SK-N-SH (cell line): ENCODE measurements at regions not wholly inside any gene's neighbourhood (a gene's known extent, or its start where the extent isn't known, plus 50 kb on each side); places are given as distances from the start of the nearest gene placed in this dataset.

ENCODE experiments used
- CTCF ChIA-PET: fragments of 300-600, 350-600 bp; formaldehyde crosslinking; extraction: SDS; loops from one replicate; lab custom pipeline; 2021; lab: Yijun Ruan, JAX
- POLR2A ChIA-PET: fragments of 350-600 bp; sonication (Branson Sonifier 250); formaldehyde crosslinking; extraction: SDS; loops from one replicate; lab custom pipeline; 2020; ENCODE audit warnings: antibody characterized with exemption, inconsistent platforms; lab: Yijun Ruan, JAX
- DNase-seq: peaks from one replicate; pipeline ENCODE4 v3.0.0; 2012
- H2AFZ ChIP-seq: fragments of 200-600 bp; sonication (generic); 2 replicates; pipeline ENCODE4 v1.8.1; 2016; ENCODE audit warnings: antibody characterized with exemption, mild to moderate bottlenecking, low read depth
- H3F3A ChIP-seq: fragments of 200-600 bp; sonication (generic); replicated peaks from 2 replicates; pipeline ENCODE3; 2016; ENCODE audit warnings: antibody characterized with exemption, mild to moderate bottlenecking; ENCODE audit not compliant: insufficient read depth
- H3K27ac ChIP-seq, 2 experiments: fragments of 200-500 bp in 1 of 2; fragments of 200-600 bp in 1 of 2; sonication (Bioruptor generic) in 1 of 2; sonication (generic), shearing (Covaris generic) in 1 of 2; 2 replicates each; pipeline versions ENCODE4 v1.5.1 to v1.6.1; 2014 to 2016; ENCODE audit warnings: low read depth in 2 of 2, inconsistent platforms in 1 of 2, low read length in 1 of 2, mild to moderate bottlenecking in 1 of 2, mixed read lengths in 1 of 2
- H3K27me3 ChIP-seq: fragments of 200-600 bp; sonication (generic), shearing (Covaris generic); 2 replicates; pipeline ENCODE4 v1.6.1; 2016; ENCODE audit warnings: mixed run types; ENCODE audit not compliant: insufficient read depth
- H3K36me3 ChIP-seq, 2 experiments: fragments of 200-500 bp in 1 of 2; fragments of 200-600 bp in 1 of 2; sonication (Bioruptor generic) in 1 of 2; sonication (generic) in 1 of 2; replicated peaks in 1 of 2; 2 replicates each; pipeline versions ENCODE3 to v1.5.1; 2014 to 2016; ENCODE audit warnings: low read length in 1 of 2, mild to moderate bottlenecking in 1 of 2; ENCODE audit not compliant: insufficient read depth in 2 of 2, control insufficient read depth in 1 of 2
- H3K4me1 ChIP-seq, 2 experiments: fragments of 200-500 bp in 1 of 2; fragments of 200-600 bp in 1 of 2; sonication (Bioruptor generic) in 1 of 2; sonication (generic), shearing (Covaris generic) in 1 of 2; 2 replicates each; pipeline versions ENCODE4 v1.5.1 to v1.6.1; 2014 to 2016; ENCODE audit warnings: low read depth in 1 of 2, low read length in 1 of 2, mixed run types in 1 of 2; ENCODE audit not compliant: insufficient read depth in 2 of 2, control insufficient read depth in 1 of 2
- H3K4me2 ChIP-seq: fragments of 200-600 bp; sonication (generic), shearing (Covaris generic); 2 replicates; pipeline ENCODE4 v1.6.1; 2017; ENCODE audit warnings: mixed run types
- H3K4me3 ChIP-seq, 2 experiments: fragments of 200-500 bp in 1 of 2; fragments of 200-600 bp in 1 of 2; sonication (Bioruptor generic) in 1 of 2; sonication (generic), shearing (Covaris generic) in 1 of 2; 2 replicates each; pipeline versions ENCODE4 v1.5.1 to v1.8.1; 2014 to 2016; ENCODE audit warnings: low read depth in 2 of 2, inconsistent platforms in 1 of 2, low read length in 1 of 2, mild to moderate bottlenecking in 1 of 2, mixed read lengths in 1 of 2, moderate library complexity in 1 of 2
- H3K79me2 ChIP-seq: fragments of 200-600 bp; sonication (generic); 2 replicates; pipeline ENCODE4 v1.8.1; 2017; ENCODE audit warnings: mild to moderate bottlenecking; ENCODE audit not compliant: insufficient read depth
- H3K9ac ChIP-seq: fragments of 200-600 bp; sonication (generic); 2 replicates; pipeline ENCODE4 v1.6.1; 2017; ENCODE audit warnings: mixed run types
- H3K9me2 ChIP-seq: fragments of 200-600 bp; sonication (generic); 2 replicates; pipeline ENCODE4 v1.6.1; 2017; ENCODE audit warnings: mixed run types
- H3K9me3 ChIP-seq: fragments of 200-600 bp; sonication (generic); 2 replicates; pipeline ENCODE4 v1.6.1; 2017; ENCODE audit warnings: mixed run types, mild to moderate bottlenecking, moderate library complexity
- H4K20me1 ChIP-seq: fragments of 200-600 bp; sonication (generic); 2 replicates; pipeline ENCODE4 v1.6.1; 2017; ENCODE audit warnings: mild to moderate bottlenecking, mixed run types; ENCODE audit not compliant: insufficient read depth
- CHD2 ChIP-seq: fragments of 150-350 bp; IDR thresholded peaks from 2 replicates; pipeline ENCODE4 v1.6.1; 2018; ENCODE audit warnings: low read length; ENCODE audit not compliant: partially characterized antibody
- ELF1 ChIP-seq: IDR thresholded peaks from 2 replicates; pipeline ENCODE4 v1.4.0; 2012
- EP300 ChIP-seq, 2 experiments: IDR thresholded peaks; 2 replicates each; pipeline versions ENCODE4 v1.4.0 to v1.6.1; 2012; ENCODE audit warnings: borderline replicate concordance in 1 of 2, low read depth in 1 of 2, low read length in 1 of 2
- FOSL2 ChIP-seq: IDR thresholded peaks from 2 replicates; pipeline ENCODE4 v1.4.0; 2012; ENCODE audit warnings: low read depth, mild to moderate bottlenecking, moderate library complexity, borderline replicate concordance
- FOXJ3 ChIP-seq: sonication (generic); formaldehyde crosslinking; IDR thresholded peaks from 2 replicates; pipeline ENCODE4 v1.5.1; 2020; ENCODE audit warnings: mild to moderate bottlenecking, missing genetic modification reagents
- GABPA ChIP-seq: IDR thresholded peaks from 2 replicates; pipeline ENCODE4 v1.4.0; 2012; ENCODE audit warnings: low read depth, mild to moderate bottlenecking
- GATA2 ChIP-seq: sonication (generic); formaldehyde crosslinking; IDR thresholded peaks from 2 replicates; pipeline ENCODE4 v1.5.0; 2020; ENCODE audit warnings: mild to moderate bottlenecking, missing genetic modification reagents
- MXI1 ChIP-seq: IDR thresholded peaks from 2 replicates; pipeline ENCODE4 v1.6.1; 2012; ENCODE audit warnings: mild to moderate bottlenecking, low read depth, low read length, improper control_type of control experiment
- NFIC ChIP-seq: IDR thresholded peaks from 2 replicates; pipeline ENCODE4 v1.4.0; 2012; ENCODE audit warnings: borderline replicate concordance
- RAD21 ChIP-seq: IDR thresholded peaks from 2 replicates; pipeline ENCODE4 v1.6.1; 2012; ENCODE audit warnings: mild to moderate bottlenecking, low read length
- RCOR1 ChIP-seq: fragments of 150-350 bp; IDR thresholded peaks from 2 replicates; pipeline ENCODE4 v1.6.1; 2017; ENCODE audit warnings: antibody characterized with exemption, low read length
- RXRA ChIP-seq: IDR thresholded peaks from 2 replicates; pipeline ENCODE4 v1.4.0; 2012; ENCODE audit warnings: low read depth, mild to moderate bottlenecking, borderline replicate concordance
- SIN3A ChIP-seq: IDR thresholded peaks from 2 replicates; pipeline ENCODE4 v1.6.1; 2012; ENCODE audit warnings: low read depth, mild to moderate bottlenecking, low read length, moderate library complexity, borderline replicate concordance
- SMC3 ChIP-seq: IDR thresholded peaks from 2 replicates; pipeline ENCODE4 v1.6.1; 2012; ENCODE audit warnings: low read depth, low read length, improper control_type of control experiment
- TAF1 ChIP-seq: IDR thresholded peaks from 2 replicates; pipeline ENCODE4 v1.6.1; 2012; ENCODE audit warnings: low read depth, mild to moderate bottlenecking, low read length, moderate library complexity, borderline replicate concordance
- whole genome bisulfite sequencing: methylation state at CpG from one replicate; pipeline ENCODE4 v1.1.6; 2017; ENCODE audit warnings: low lambda C conversion rate; 5-methylcytosine and 5-hydroxymethylcytosine counted together
- TF ChIP-seq, protein P1 (sequence below): IDR thresholded peaks from 2 replicates; pipeline ENCODE4 v1.4.0; 2012; ENCODE audit warnings: low read depth
- TF ChIP-seq, protein P2 (sequence below): fragments of 200-600 bp; sonication (generic); IDR thresholded peaks from 2 replicates; pipeline ENCODE4 v1.6.1; 2017; ENCODE audit warnings: antibody characterized with exemption, mild to moderate bottlenecking, moderate library complexity

- Histone ChIP-seq H3F3A (no peaks in the 10 kb centered on the region), H3K4me2 (peak overlapping the region; percentile 25; the same call in 1 of the 2 replicates), H3K9me2 (no peaks in the 10 kb centered on the region; the same call in 1 of the 2 replicates), H3K36me3 (no peaks in the 10 kb centered on the region), H3K9ac (no peak overlapping the region), H3K79me2 (no peaks in the 10 kb centered on the region), H2AFZ (peak overlapping the region; percentile 43; the same call in 1 of the 2 replicates)
- peak; percentile 31 for DNase-seq
- CTCF ChIA-PET, result interaction anchor here (0.5 to 5.9 kb wide), 40 partner anchors 9 to 1574 kb away, joined by 3 to 168 read pairs (median 4); no protein-coding TSS in a partner anchor
- peak; percentile 99 for TF ChIP-seq RAD21
- TF ChIP-seq, protein P1, sequence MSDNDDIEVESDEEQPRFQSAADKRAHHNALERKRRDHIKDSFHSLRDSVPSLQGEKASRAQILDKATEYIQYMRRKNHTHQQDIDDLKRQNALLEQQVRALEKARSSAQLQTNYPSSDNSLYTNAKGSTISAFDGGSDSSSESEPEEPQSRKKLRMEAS, result 0 out of 2 replicates have a peak, but pooled peaks have one; percentile 31
- TF ChIP-seq ELF1, result no peak
- no peak for TF ChIP-seq RXRA
- TF ChIP-seq EP300 (IDR thresholded peaks at IDR 0.05; ENCODE audit: borderline replicate concordance in 1 of 2, low read depth in 1 of 2, low read length in 1 of 2), result peak in 1 of 2 experiments; percentile 59; a peak in 2 of 4 replicates
- TF ChIP-seq GATA2 (CRISPR knock-in tag), result peak; percentile 85
- TF ChIP-seq RCOR1, result peak; percentile 60; the same call in 1 of the 2 replicates
- peak; percentile 48; the same call in 1 of the 2 replicates for TF ChIP-seq FOXJ3 (CRISPR knock-in tag)
- TF ChIP-seq CHD2, result peak; percentile 64
- TF ChIP-seq TAF1, result no peak
- TF ChIP-seq, protein P2, sequence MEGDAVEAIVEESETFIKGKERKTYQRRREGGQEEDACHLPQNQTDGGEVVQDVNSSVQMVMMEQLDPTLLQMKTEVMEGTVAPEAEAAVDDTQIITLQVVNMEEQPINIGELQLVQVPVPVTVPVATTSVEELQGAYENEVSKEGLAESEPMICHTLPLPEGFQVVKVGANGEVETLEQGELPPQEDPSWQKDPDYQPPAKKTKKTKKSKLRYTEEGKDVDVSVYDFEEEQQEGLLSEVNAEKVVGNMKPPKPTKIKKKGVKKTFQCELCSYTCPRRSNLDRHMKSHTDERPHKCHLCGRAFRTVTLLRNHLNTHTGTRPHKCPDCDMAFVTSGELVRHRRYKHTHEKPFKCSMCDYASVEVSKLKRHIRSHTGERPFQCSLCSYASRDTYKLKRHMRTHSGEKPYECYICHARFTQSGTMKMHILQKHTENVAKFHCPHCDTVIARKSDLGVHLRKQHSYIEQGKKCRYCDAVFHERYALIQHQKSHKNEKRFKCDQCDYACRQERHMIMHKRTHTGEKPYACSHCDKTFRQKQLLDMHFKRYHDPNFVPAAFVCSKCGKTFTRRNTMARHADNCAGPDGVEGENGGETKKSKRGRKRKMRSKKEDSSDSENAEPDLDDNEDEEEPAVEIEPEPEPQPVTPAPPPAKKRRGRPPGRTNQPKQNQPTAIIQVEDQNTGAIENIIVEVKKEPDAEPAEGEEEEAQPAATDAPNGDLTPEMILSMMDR, result peak; percentile 98
- TF ChIP-seq MXI1, result peak; percentile 96
- TF ChIP-seq NFIC, result no peak
- no peak for TF ChIP-seq GABPA
- no peak for TF ChIP-seq FOSL2
- peak; percentile 91 for TF ChIP-seq SMC3
- no peak for TF ChIP-seq SIN3A
- TF ChIP-seq, all 33 proteins: peak for 10
- H3K4me1 ChIP-seq, result peaks cover 0 to 2% of the 10 kb centered on the region in 2 experiments; a peak in 2 of 4 replicates
- WGBS, result 21% methylated on average over 9 of the region's 9 CpGs
- peak overlapping the region in 1 of 2 experiments; percentile 28; a peak in 1 of 4 replicates for H3K4me3 ChIP-seq
- H3K27me3 ChIP-seq, result no peaks in the 10 kb centered on the region
- no peaks in the 10 kb centered on the region for H3K9me3 ChIP-seq
- no peaks in the 10 kb centered on the region for H4K20me1 ChIP-seq
- POLR2A ChIA-PET, result no interaction called here
- peak overlapping the region in 1 of 2 experiments; percentile 51; a peak in 1 of 4 replicates for H3K27ac ChIP-seq
Observed at GRCh38 chr5:90264689-90265544, 144.6 kb downstream of the CETN3 start.
